HCT116 (cell line): ENCODE measurements at regions not wholly inside any gene's neighbourhood (a gene's known extent, or its start where the extent isn't known, plus 50 kb on each side); places are given as distances from the start of the nearest gene placed in this dataset.

ENCODE experiments used
- ATAC-seq: fragments of 200-7000 bp; cut with Tn5 transposase; 2 replicates; pipeline ENCODE4 v1.9.1; 2020; ENCODE audit warnings: mild to moderate bottlenecking, moderate library complexity
- BruUV-seq: library from RNA; stranded (reverse); fragments of 400-500 nt; replicated peaks from 2 replicates; lab custom pipeline; 2021; lab: Mats Ljungman, UMichigan
- CTCF ChIA-PET: fragments of 300-600 bp; sonication (Branson Sonifier 250); formaldehyde crosslinking; loops from one replicate; lab custom pipeline; 2021; ENCODE audit warnings: antibody characterized with exemption; lab: Charles Lee
- POLR2A ChIA-PET: fragments of 300-600, 350-600 bp; sonication (Branson Sonifier 250); formaldehyde crosslinking; loops from one replicate; lab custom pipeline; 2021; ENCODE audit warnings: antibody characterized with exemption; lab: Charles Lee
- RAD21 ChIA-PET, 2 experiments: fragments of 300-600 bp; sonication (Branson Sonifier 250); formaldehyde crosslinking; loops; one replicate each; lab custom pipeline; 2023; ENCODE audit warnings: low total read pairs in 2 of 2; ENCODE audit not compliant: uncharacterized antibody in 2 of 2, unreplicated experiment in 2 of 2, low non-redundant PET in 1 of 2; lab: Charles Lee
- DNase-seq: peaks from one replicate; pipeline ENCODE4 v3.0.0-alpha.2; 2010; ENCODE audit warnings: low read depth, low spot score
- H2AFZ ChIP-seq: fragments of 200-600 bp; shearing (Covaris generic), sonication (generic); 2 replicates; pipeline ENCODE4 v1.6.1; 2017; ENCODE audit warnings: low read depth, mixed run types, mixed read lengths, antibody characterized with exemption, low read length; ENCODE audit not compliant: poor library complexity, severe bottlenecking
- H3K27ac ChIP-seq: 2 replicates; pipeline ENCODE4 v1.5.1; 2012; ENCODE audit warnings: low read depth, low read length
- H3K27me3 ChIP-seq: fragments of 200-600 bp; sonication (generic); 2 replicates; pipeline ENCODE4 v1.6.1; 2016; ENCODE audit warnings: mixed run types, low read length, mixed read lengths; ENCODE audit not compliant: insufficient read depth
- H3K36me3 ChIP-seq, 2 experiments: fragments of 200-500 bp in 1 of 2; fragments of 200-600 bp in 1 of 2; sonication (Bioruptor generic) in 1 of 2; sonication (generic) in 1 of 2; 2 replicates each; pipeline versions ENCODE4 v1.5.1 to v1.6.1; 2014 to 2016; ENCODE audit warnings: low read length in 2 of 2, inconsistent platforms in 1 of 2, mixed read lengths in 1 of 2, mixed run types in 1 of 2; ENCODE audit not compliant: insufficient read depth in 2 of 2, control insufficient read depth in 1 of 2
- H3K4me1 ChIP-seq, 2 experiments: fragments of 200-600 bp in 1 of 2; sonication (generic) in 1 of 2; 2 replicates each; pipeline versions ENCODE4 v1.5.1 to v1.6.1; 2012 to 2017; ENCODE audit warnings: low read length in 2 of 2, inconsistent platforms in 1 of 2, mild to moderate bottlenecking in 1 of 2, mixed read lengths in 1 of 2, mixed run types in 1 of 2, moderate library complexity in 1 of 2; ENCODE audit not compliant: insufficient read depth in 2 of 2, control insufficient read depth in 1 of 2
- H3K4me2 ChIP-seq: fragments of 200-600 bp; sonication (generic); 2 replicates; pipeline ENCODE4 v1.6.1; 2017; ENCODE audit warnings: mixed run types, low read length, mixed read lengths
- H3K4me3 ChIP-seq, 2 experiments: fragments of 200-600 bp in 1 of 2; sonication (generic) in 1 of 2; replicated peaks in 1 of 2; 2 replicates each; pipeline ENCODE4 v1.5.1; 2011 to 2016; ENCODE audit warnings: low read length in 2 of 2, control low read depth in 1 of 2, low read depth in 1 of 2, mild to moderate bottlenecking in 1 of 2, mixed read lengths in 1 of 2, mixed run types in 1 of 2
- H3K79me2 ChIP-seq: fragments of 200-600 bp; sonication (generic); 2 replicates; pipeline ENCODE4 v1.6.1; 2017; ENCODE audit warnings: mild to moderate bottlenecking, mixed run types, low read length, moderate library complexity, mixed read lengths; ENCODE audit not compliant: insufficient read depth
- H3K9ac ChIP-seq: fragments of 200-600 bp; sonication (generic); 2 replicates; pipeline ENCODE4 v1.6.1; 2016; ENCODE audit warnings: low read length, mixed read lengths
- H3K9me2 ChIP-seq: fragments of 200-600 bp; sonication (generic), shearing (Covaris generic); 2 replicates; pipeline ENCODE4 v1.6.1; 2017; ENCODE audit warnings: mixed run types, mild to moderate bottlenecking, moderate library complexity; ENCODE audit not compliant: insufficient read depth
- H3K9me3 ChIP-seq, 2 experiments: fragments of 200-500 bp in 1 of 2; fragments of 200-600 bp in 1 of 2; sonication (Bioruptor generic) in 1 of 2; sonication (generic) in 1 of 2; 2 replicates each; pipeline ENCODE4 v1.6.1; 2014 to 2017; ENCODE audit warnings: low read length in 2 of 2, mixed read lengths in 2 of 2, inconsistent platforms in 1 of 2, low read depth in 1 of 2, mild to moderate bottlenecking in 1 of 2, mixed run types in 1 of 2, moderate library complexity in 1 of 2; ENCODE audit not compliant: control insufficient read depth in 1 of 2, insufficient read depth in 1 of 2
- H4K20me1 ChIP-seq: fragments of 200-600 bp; sonication (generic), shearing (Covaris generic); 2 replicates; pipeline ENCODE4 v1.6.1; 2017; ENCODE audit warnings: mixed run types, mild to moderate bottlenecking, moderate library complexity; ENCODE audit not compliant: insufficient read depth
- ATF3 ChIP-seq: IDR thresholded peaks from 2 replicates; pipeline ENCODE4 v1.6.1; 2012
- CBX3 ChIP-seq: IDR thresholded peaks from 2 replicates; pipeline ENCODE4 v1.6.1; 2012; ENCODE audit warnings: low read depth
- ELF1 ChIP-seq: IDR thresholded peaks from 2 replicates; pipeline ENCODE4 v1.6.1; 2012; ENCODE audit warnings: low read depth, borderline replicate concordance
- EZH2 ChIP-seq: fragments of 200-600 bp; sonication (generic); IDR thresholded peaks from 2 replicates; pipeline ENCODE4 v1.6.1; 2017; ENCODE audit warnings: antibody characterized with exemption, mixed run types
- EZH2phosphoT487 ChIP-seq: fragments of 200-600 bp; IDR thresholded peaks from 2 replicates; pipeline ENCODE4 v1.6.1; 2018; ENCODE audit warnings: antibody characterized with exemption, borderline replicate concordance
- FOSL1 ChIP-seq: IDR thresholded peaks from 2 replicates; pipeline ENCODE4 v1.6.1; 2012; ENCODE audit warnings: low read depth
- JUND ChIP-seq: IDR thresholded peaks from 2 replicates; pipeline ENCODE4 v1.6.1; 2012
- POLR2A ChIP-seq: IDR thresholded peaks from 2 replicates; pipeline ENCODE4 v1.7.0; 2011; ENCODE audit warnings: borderline replicate concordance; ENCODE audit not compliant: insufficient read depth, insufficient read length; ENCODE audit errors: extremely low read depth
- POLR2AphosphoS5 ChIP-seq: IDR thresholded peaks from 2 replicates; pipeline ENCODE4 v1.6.1; 2011; ENCODE audit warnings: mild to moderate bottlenecking, low read depth, low read length, moderate library complexity
- RAD21 ChIP-seq: IDR thresholded peaks from 2 replicates; pipeline ENCODE4 v1.6.1; 2012; ENCODE audit warnings: low read depth, mild to moderate bottlenecking
- REST ChIP-seq: IDR thresholded peaks from 2 replicates; pipeline ENCODE4 v1.6.1; 2012; ENCODE audit warnings: low read depth
- SP1 ChIP-seq: IDR thresholded peaks from 2 replicates; pipeline ENCODE4 v1.6.1; 2012; ENCODE audit warnings: low read depth
- SRF ChIP-seq: IDR thresholded peaks from 2 replicates; pipeline ENCODE4 v1.6.1; 2012; ENCODE audit warnings: low read depth
- TCF7L2 ChIP-seq: IDR thresholded peaks from 2 replicates; pipeline ENCODE4 v1.7.0; 2011; ENCODE audit warnings: borderline replicate concordance, inconsistent platforms; ENCODE audit not compliant: insufficient read depth, insufficient read length; ENCODE audit errors: extremely low read depth
- YY1 ChIP-seq: IDR thresholded peaks from 2 replicates; pipeline ENCODE4 v1.6.1; 2011; ENCODE audit warnings: low read length, low read depth, moderate library complexity, mild to moderate bottlenecking; ENCODE audit not compliant: insufficient replicate concordance; ENCODE audit errors: extremely low read depth
- ZFX ChIP-seq: fragments of 450-650 bp; IDR thresholded peaks from 2 replicates; pipeline ENCODE4 v1.6.1; 2017
- ZNF274 ChIP-seq: fragments of 200-500 bp; sonication (Bioruptor generic); IDR thresholded peaks from 2 replicates; pipeline ENCODE4 v1.6.1; 2014; ENCODE audit warnings: mild to moderate bottlenecking, low read depth, low read length, inconsistent platforms
- intact Hi-C: fragments of 100-400 bp; cut with micrococcal nuclease; formaldehyde crosslinking; loops from 2 replicates; pipeline ENCODE4 v1.10.0; 2022

GRCh38 chr15:25557926-25558325 is 119.1 kb upstream of the UBE3A start:
- H3K9ac ChIP-seq = no peak overlapping the region
- no peaks in the 10 kb centered on the region for H3K36me3 ChIP-seq
- H3K4me3 ChIP-seq = no peak overlapping the region
- BruUV-seq = no TSS peak
- ATAC-seq (no peak), DNase-seq (no peak)
- no peaks in the 10 kb centered on the region for H3K4me1 ChIP-seq
- H3K4me2 ChIP-seq = no peak overlapping the region
- POLR2A ChIA-PET = no interaction called here
- H4K20me1 ChIP-seq = no peaks in the 10 kb centered on the region
- intact Hi-C loops = no loop called here
- peaks cover 0 to 43% of the 10 kb centered on the region in 2 experiments; a peak in 2 of 4 replicates for H3K9me3 ChIP-seq
- H2AFZ ChIP-seq = no peak overlapping the region
- TF ChIP-seq EZH2 (no peak), SRF (no peak), TCF7L2 (no peak), EZH2phosphoT487 (no peak), POLR2AphosphoS5 (no peak), ATF3 (no peak), SP1 (no peak), ZFX (no peak), YY1 (no peak), RAD21 (no peak), CBX3 (no peak), ZNF274 (no peak), JUND (no peak), FOSL1 (no peak), POLR2A (no peak), REST (no peak), ELF1 (no peak)
- TF ChIP-seq, all 23 proteins: peak for 0
- Histone ChIP-seq H3K79me2 (no peaks in the 10 kb centered on the region), H3K9me2 (no peaks in the 10 kb centered on the region), H3K27ac (no peak overlapping the region), H3K27me3 (no peaks in the 10 kb centered on the region)
- ChIA-PET RAD21 (no interaction called here), CTCF (no interaction called here)
